Glutamatergic neuron (in vitro differentiated cells): ENCODE measurements at regions not wholly inside any gene's neighbourhood (a gene's known extent, or its start where the extent isn't known, plus 50 kb on each side); places are given as distances from the start of the nearest gene placed in this dataset.

Experiments used
- DNase-seq: peaks from one replicate; pipeline ENCODE4 v3.0.0; 2022
- H3K27ac Mint-ChIP-seq: one replicate; pipeline ENCODE4 v1.8.0; 2020; ENCODE audit warnings: mild to moderate bottlenecking, mixed read lengths, inconsistent platforms; ENCODE audit not compliant: unreplicated experiment
- H3K27me3 Mint-ChIP-seq: one replicate; pipeline ENCODE4 v1.8.0; 2020; ENCODE audit warnings: mild to moderate bottlenecking, moderate library complexity, mixed read lengths, inconsistent platforms; ENCODE audit not compliant: unreplicated experiment
- H3K36me3 Mint-ChIP-seq: one replicate; pipeline ENCODE4 v1.8.0; 2020; ENCODE audit warnings: mild to moderate bottlenecking, mixed read lengths, inconsistent platforms; ENCODE audit not compliant: unreplicated experiment
- H3K4me1 Mint-ChIP-seq: one replicate; pipeline ENCODE4 v1.8.0; 2020; ENCODE audit warnings: mild to moderate bottlenecking, low read depth, mixed read lengths, inconsistent platforms; ENCODE audit not compliant: unreplicated experiment
- H3K4me3 Mint-ChIP-seq: one replicate; pipeline ENCODE4 v1.8.0; 2020; ENCODE audit warnings: mild to moderate bottlenecking, mixed read lengths, inconsistent platforms; ENCODE audit not compliant: unreplicated experiment
- H3K9me3 Mint-ChIP-seq: one replicate; pipeline ENCODE4 v1.8.0; 2020; ENCODE audit warnings: mild to moderate bottlenecking, moderate library complexity, mixed read lengths, inconsistent platforms; ENCODE audit not compliant: unreplicated experiment
- TF ChIP-seq, protein P1 (sequence below): fragments of 200-600 bp; sonication (generic); IDR thresholded peaks from one replicate; pipeline ENCODE4 v1.5.0; 2021; ENCODE audit not compliant: partially characterized antibody, unreplicated experiment

DNA sequence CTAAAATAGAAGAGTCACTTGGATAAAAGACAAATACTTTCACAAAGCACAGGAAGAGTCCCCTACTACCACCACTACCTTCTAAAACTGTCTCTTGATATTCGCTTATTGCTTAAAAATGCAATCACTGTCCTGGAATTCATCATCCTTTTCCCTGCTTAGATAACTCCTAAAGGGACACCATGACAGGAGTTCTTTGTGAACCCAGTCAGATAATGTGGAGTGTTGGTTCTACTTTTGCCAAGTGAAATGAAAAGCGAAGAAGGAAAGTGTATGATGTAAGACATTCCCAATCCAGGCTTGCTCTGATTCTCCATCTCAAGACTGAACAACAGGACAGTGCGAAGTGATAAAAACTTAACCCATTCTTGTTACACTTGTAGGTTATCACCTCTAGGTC is 103.0 kb downstream of the MTERF1 start:
- Mint-ChIP-seq H3K27ac (no peak overlapping the region), H3K9me3 (no peaks in the 10 kb centered on the region), H3K36me3 (no peaks in the 10 kb centered on the region), H3K4me3 (no peak overlapping the region), H3K4me1 (no peaks in the 10 kb centered on the region), H3K27me3 (no peaks in the 10 kb centered on the region)
- TF ChIP-seq, protein P1, sequence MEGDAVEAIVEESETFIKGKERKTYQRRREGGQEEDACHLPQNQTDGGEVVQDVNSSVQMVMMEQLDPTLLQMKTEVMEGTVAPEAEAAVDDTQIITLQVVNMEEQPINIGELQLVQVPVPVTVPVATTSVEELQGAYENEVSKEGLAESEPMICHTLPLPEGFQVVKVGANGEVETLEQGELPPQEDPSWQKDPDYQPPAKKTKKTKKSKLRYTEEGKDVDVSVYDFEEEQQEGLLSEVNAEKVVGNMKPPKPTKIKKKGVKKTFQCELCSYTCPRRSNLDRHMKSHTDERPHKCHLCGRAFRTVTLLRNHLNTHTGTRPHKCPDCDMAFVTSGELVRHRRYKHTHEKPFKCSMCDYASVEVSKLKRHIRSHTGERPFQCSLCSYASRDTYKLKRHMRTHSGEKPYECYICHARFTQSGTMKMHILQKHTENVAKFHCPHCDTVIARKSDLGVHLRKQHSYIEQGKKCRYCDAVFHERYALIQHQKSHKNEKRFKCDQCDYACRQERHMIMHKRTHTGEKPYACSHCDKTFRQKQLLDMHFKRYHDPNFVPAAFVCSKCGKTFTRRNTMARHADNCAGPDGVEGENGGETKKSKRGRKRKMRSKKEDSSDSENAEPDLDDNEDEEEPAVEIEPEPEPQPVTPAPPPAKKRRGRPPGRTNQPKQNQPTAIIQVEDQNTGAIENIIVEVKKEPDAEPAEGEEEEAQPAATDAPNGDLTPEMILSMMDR = no peak
- no peak for DNase-seq

DNA sequence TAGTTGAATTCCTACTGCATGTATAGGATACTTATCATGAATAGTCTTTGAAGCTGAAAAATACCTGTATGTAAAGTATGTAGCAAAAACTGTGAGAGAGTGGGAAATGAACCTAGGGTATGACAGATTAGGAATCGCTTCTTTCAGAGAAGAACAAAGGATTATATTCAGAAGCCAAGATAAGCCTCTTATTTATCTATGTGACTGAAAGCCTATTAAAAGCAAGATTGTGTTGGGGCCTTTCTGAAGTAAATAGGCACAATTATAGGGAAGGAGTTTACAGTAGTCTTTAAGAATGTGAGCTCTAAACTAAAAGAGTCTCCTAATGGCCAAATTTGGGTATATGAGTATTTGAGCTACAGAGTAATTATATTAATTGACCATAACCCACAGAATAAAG is 102.1 kb downstream of the MTERF1 start:
- Mint-ChIP-seq H3K4me3 (no peak overlapping the region), H3K27me3 (no peaks in the 10 kb centered on the region), H3K9me3 (no peaks in the 10 kb centered on the region), H3K36me3 (no peaks in the 10 kb centered on the region), H3K27ac (no peak overlapping the region), H3K4me1 (no peaks in the 10 kb centered on the region)
- TF ChIP-seq, protein P1 = no peak
- no peak for DNase-seq

DNA sequence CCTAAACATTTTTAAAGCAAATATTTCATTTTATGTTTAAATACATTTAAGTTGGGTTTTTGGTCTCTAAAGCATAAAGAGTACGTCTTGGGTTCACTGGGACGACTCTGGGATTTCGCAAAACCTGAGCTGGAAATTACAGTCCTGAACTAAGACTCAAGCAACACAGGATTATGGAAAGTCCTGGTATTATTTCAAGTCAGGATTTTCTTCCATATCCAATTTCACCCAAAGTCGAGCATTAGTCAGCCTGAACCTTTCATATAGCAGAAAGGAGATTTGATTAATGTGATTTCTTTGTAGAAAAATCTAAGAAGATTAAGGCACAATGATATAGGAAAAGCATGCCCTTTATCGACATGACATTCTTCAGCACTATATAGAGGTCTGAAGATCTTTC is 100.0 kb downstream of the MTERF1 start:
- Mint-ChIP-seq H3K9me3 (no peaks in the 10 kb centered on the region), H3K27ac (no peak overlapping the region), H3K4me3 (no peak overlapping the region), H3K4me1 (no peaks in the 10 kb centered on the region), H3K36me3 (no peaks in the 10 kb centered on the region), H3K27me3 (no peaks in the 10 kb centered on the region)
- DNase-seq = no peak
- TF ChIP-seq, protein P1 = no peak

DNA sequence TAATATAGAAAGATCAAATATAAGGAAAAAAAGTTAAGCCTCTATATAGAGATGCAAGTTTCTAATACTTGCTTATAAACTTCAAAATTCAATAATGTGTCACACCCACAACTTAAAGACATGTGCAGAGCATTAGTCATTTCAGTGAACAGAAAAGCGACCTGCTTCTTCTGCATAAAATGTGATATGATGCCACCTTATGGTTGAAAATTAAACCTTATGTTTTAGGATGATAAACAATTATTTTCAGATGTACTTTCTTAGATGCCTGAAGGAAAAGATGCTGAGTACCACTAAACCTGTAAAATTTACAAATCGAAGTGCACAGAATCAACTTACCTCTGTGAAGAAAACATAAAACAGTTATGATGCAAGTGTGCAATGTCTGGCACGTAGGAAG is 96.0 kb downstream of the MTERF1 start:
- TF ChIP-seq, protein P1 = no peak
- H3K4me1 Mint-ChIP-seq = no peaks in the 10 kb centered on the region
- H3K36me3 Mint-ChIP-seq = no peaks in the 10 kb centered on the region
- H3K4me3 Mint-ChIP-seq = no peak overlapping the region
- no peak overlapping the region for H3K27ac Mint-ChIP-seq
- DNase-seq = no peak
- no peaks in the 10 kb centered on the region for H3K27me3 Mint-ChIP-seq
- no peaks in the 10 kb centered on the region for H3K9me3 Mint-ChIP-seq

DNA sequence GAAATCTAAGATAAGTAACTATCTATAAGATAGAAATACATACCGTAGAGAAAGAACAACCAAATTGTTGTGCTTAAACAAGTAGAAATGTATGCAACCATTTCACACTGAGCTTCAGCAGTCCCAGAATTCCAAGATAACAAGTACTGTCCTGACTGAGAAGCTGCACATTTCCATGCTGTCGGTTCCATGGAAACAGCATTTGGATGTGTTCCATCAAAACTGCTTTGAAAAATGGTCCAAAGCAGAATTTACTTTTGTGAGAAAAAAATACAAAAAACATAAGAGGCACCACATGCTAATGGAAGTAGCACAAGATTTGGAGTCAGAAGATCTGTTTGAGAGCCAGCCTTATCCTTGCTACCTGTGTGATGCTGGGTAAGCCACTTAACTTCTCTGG is 92.6 kb downstream of the MTERF1 start:
- H3K4me3 Mint-ChIP-seq = no peak overlapping the region
- no peaks in the 10 kb centered on the region for H3K4me1 Mint-ChIP-seq
- peaks cover 1% of the 10 kb centered on the region for H3K9me3 Mint-ChIP-seq

More for the DNA sequence above, 92.6 kb downstream of the MTERF1 start:
- Mint-ChIP-seq H3K27ac (no peak overlapping the region), H3K27me3 (no peaks in the 10 kb centered on the region), H3K36me3 (no peaks in the 10 kb centered on the region)
- DNase-seq = no peak
- TF ChIP-seq, protein P1 = no peak
